HCT116 (cell line): ENCODE measurements at regions not wholly inside any gene's neighbourhood (a gene's known extent, or its start where the extent isn't known, plus 50 kb on each side); places are given as distances from the start of the nearest gene placed in this dataset.

Experiments
- ATAC-seq: fragments of 200-7000 bp; cut with Tn5 transposase; 2 replicates; pipeline ENCODE4 v1.9.1; 2020; ENCODE audit warnings: mild to moderate bottlenecking, moderate library complexity
- BruUV-seq: library from RNA; stranded (reverse); fragments of 400-500 nt; replicated peaks from 2 replicates; lab custom pipeline; 2021; lab: Mats Ljungman, UMichigan
- CTCF ChIA-PET: fragments of 300-600 bp; sonication (Branson Sonifier 250); formaldehyde crosslinking; loops from one replicate; lab custom pipeline; 2021; ENCODE audit warnings: antibody characterized with exemption; lab: Charles Lee
- POLR2A ChIA-PET: fragments of 300-600, 350-600 bp; sonication (Branson Sonifier 250); formaldehyde crosslinking; loops from one replicate; lab custom pipeline; 2021; ENCODE audit warnings: antibody characterized with exemption; lab: Charles Lee
- RAD21 ChIA-PET, 2 experiments: fragments of 300-600 bp; sonication (Branson Sonifier 250); formaldehyde crosslinking; loops; one replicate each; lab custom pipeline; 2023; ENCODE audit warnings: low total read pairs in 2 of 2; ENCODE audit not compliant: uncharacterized antibody in 2 of 2, unreplicated experiment in 2 of 2, low non-redundant PET in 1 of 2; lab: Charles Lee
- DNase-seq: peaks from one replicate; pipeline ENCODE4 v3.0.0-alpha.2; 2010; ENCODE audit warnings: low read depth, low spot score
- H2AFZ ChIP-seq: fragments of 200-600 bp; shearing (Covaris generic), sonication (generic); 2 replicates; pipeline ENCODE4 v1.6.1; 2017; ENCODE audit warnings: low read depth, mixed run types, mixed read lengths, antibody characterized with exemption, low read length; ENCODE audit not compliant: poor library complexity, severe bottlenecking
- H3K27ac ChIP-seq: 2 replicates; pipeline ENCODE4 v1.5.1; 2012; ENCODE audit warnings: low read depth, low read length
- H3K27me3 ChIP-seq: fragments of 200-600 bp; sonication (generic); 2 replicates; pipeline ENCODE4 v1.6.1; 2016; ENCODE audit warnings: mixed run types, low read length, mixed read lengths; ENCODE audit not compliant: insufficient read depth
- H3K36me3 ChIP-seq, 2 experiments: fragments of 200-500 bp in 1 of 2; fragments of 200-600 bp in 1 of 2; sonication (Bioruptor generic) in 1 of 2; sonication (generic) in 1 of 2; 2 replicates each; pipeline versions ENCODE4 v1.5.1 to v1.6.1; 2014 to 2016; ENCODE audit warnings: low read length in 2 of 2, inconsistent platforms in 1 of 2, mixed read lengths in 1 of 2, mixed run types in 1 of 2; ENCODE audit not compliant: insufficient read depth in 2 of 2, control insufficient read depth in 1 of 2
- H3K4me1 ChIP-seq, 2 experiments: fragments of 200-600 bp in 1 of 2; sonication (generic) in 1 of 2; 2 replicates each; pipeline versions ENCODE4 v1.5.1 to v1.6.1; 2012 to 2017; ENCODE audit warnings: low read length in 2 of 2, inconsistent platforms in 1 of 2, mild to moderate bottlenecking in 1 of 2, mixed read lengths in 1 of 2, mixed run types in 1 of 2, moderate library complexity in 1 of 2; ENCODE audit not compliant: insufficient read depth in 2 of 2, control insufficient read depth in 1 of 2
- H3K4me2 ChIP-seq: fragments of 200-600 bp; sonication (generic); 2 replicates; pipeline ENCODE4 v1.6.1; 2017; ENCODE audit warnings: mixed run types, low read length, mixed read lengths
- H3K4me3 ChIP-seq, 2 experiments: fragments of 200-600 bp in 1 of 2; sonication (generic) in 1 of 2; replicated peaks in 1 of 2; 2 replicates each; pipeline ENCODE4 v1.5.1; 2011 to 2016; ENCODE audit warnings: low read length in 2 of 2, control low read depth in 1 of 2, low read depth in 1 of 2, mild to moderate bottlenecking in 1 of 2, mixed read lengths in 1 of 2, mixed run types in 1 of 2
- H3K79me2 ChIP-seq: fragments of 200-600 bp; sonication (generic); 2 replicates; pipeline ENCODE4 v1.6.1; 2017; ENCODE audit warnings: mild to moderate bottlenecking, mixed run types, low read length, moderate library complexity, mixed read lengths; ENCODE audit not compliant: insufficient read depth
- H3K9ac ChIP-seq: fragments of 200-600 bp; sonication (generic); 2 replicates; pipeline ENCODE4 v1.6.1; 2016; ENCODE audit warnings: low read length, mixed read lengths
- H3K9me2 ChIP-seq: fragments of 200-600 bp; sonication (generic), shearing (Covaris generic); 2 replicates; pipeline ENCODE4 v1.6.1; 2017; ENCODE audit warnings: mixed run types, mild to moderate bottlenecking, moderate library complexity; ENCODE audit not compliant: insufficient read depth
- H3K9me3 ChIP-seq, 2 experiments: fragments of 200-500 bp in 1 of 2; fragments of 200-600 bp in 1 of 2; sonication (Bioruptor generic) in 1 of 2; sonication (generic) in 1 of 2; 2 replicates each; pipeline ENCODE4 v1.6.1; 2014 to 2017; ENCODE audit warnings: low read length in 2 of 2, mixed read lengths in 2 of 2, inconsistent platforms in 1 of 2, low read depth in 1 of 2, mild to moderate bottlenecking in 1 of 2, mixed run types in 1 of 2, moderate library complexity in 1 of 2; ENCODE audit not compliant: control insufficient read depth in 1 of 2, insufficient read depth in 1 of 2
- H4K20me1 ChIP-seq: fragments of 200-600 bp; sonication (generic), shearing (Covaris generic); 2 replicates; pipeline ENCODE4 v1.6.1; 2017; ENCODE audit warnings: mixed run types, mild to moderate bottlenecking, moderate library complexity; ENCODE audit not compliant: insufficient read depth
- ATF3 ChIP-seq: IDR thresholded peaks from 2 replicates; pipeline ENCODE4 v1.6.1; 2012
- CTCF ChIP-seq, 3 experiments: fragments of 200-600 bp in 1 of 3; sonication (generic) in 1 of 3; IDR thresholded peaks in 2 of 3; conservative IDR thresholded peaks in 1 of 3; 2 replicates each; pipeline ENCODE4 v1.5.1; 2012 to 2017; ENCODE audit warnings: low read depth in 2 of 3, low read length in 2 of 3, antibody characterized with exemption in 1 of 3, borderline replicate concordance in 1 of 3, control low read depth in 1 of 3, mild to moderate bottlenecking in 1 of 3, mixed read lengths in 1 of 3, mixed run types in 1 of 3, moderate library complexity in 1 of 3; ENCODE audit not compliant: insufficient read depth in 1 of 3
- ELF1 ChIP-seq: IDR thresholded peaks from 2 replicates; pipeline ENCODE4 v1.6.1; 2012; ENCODE audit warnings: low read depth, borderline replicate concordance
- EZH2 ChIP-seq: fragments of 200-600 bp; sonication (generic); IDR thresholded peaks from 2 replicates; pipeline ENCODE4 v1.6.1; 2017; ENCODE audit warnings: antibody characterized with exemption, mixed run types
- EZH2phosphoT487 ChIP-seq: fragments of 200-600 bp; IDR thresholded peaks from 2 replicates; pipeline ENCODE4 v1.6.1; 2018; ENCODE audit warnings: antibody characterized with exemption, borderline replicate concordance
- FOSL1 ChIP-seq: IDR thresholded peaks from 2 replicates; pipeline ENCODE4 v1.6.1; 2012; ENCODE audit warnings: low read depth
- JUND ChIP-seq: IDR thresholded peaks from 2 replicates; pipeline ENCODE4 v1.6.1; 2012
- MAX ChIP-seq: IDR thresholded peaks from 2 replicates; pipeline ENCODE4 v1.6.1; 2012
- POLR2A ChIP-seq: IDR thresholded peaks from 2 replicates; pipeline ENCODE4 v1.7.0; 2011; ENCODE audit warnings: borderline replicate concordance; ENCODE audit not compliant: insufficient read depth, insufficient read length; ENCODE audit errors: extremely low read depth
- SP1 ChIP-seq: IDR thresholded peaks from 2 replicates; pipeline ENCODE4 v1.6.1; 2012; ENCODE audit warnings: low read depth
- SRF ChIP-seq: IDR thresholded peaks from 2 replicates; pipeline ENCODE4 v1.6.1; 2012; ENCODE audit warnings: low read depth
- ZFX ChIP-seq: fragments of 450-650 bp; IDR thresholded peaks from 2 replicates; pipeline ENCODE4 v1.6.1; 2017
- intact Hi-C: fragments of 100-400 bp; cut with micrococcal nuclease; formaldehyde crosslinking; loops from 2 replicates; pipeline ENCODE4 v1.10.0; 2022
- TF ChIP-seq, protein P1 (sequence below): IDR thresholded peaks from 2 replicates; pipeline ENCODE4 v1.6.1; 2011; ENCODE audit warnings: mild to moderate bottlenecking, low read length, moderate library complexity; ENCODE audit not compliant: insufficient replicate concordance; ENCODE audit errors: extremely low read depth

DNA sequence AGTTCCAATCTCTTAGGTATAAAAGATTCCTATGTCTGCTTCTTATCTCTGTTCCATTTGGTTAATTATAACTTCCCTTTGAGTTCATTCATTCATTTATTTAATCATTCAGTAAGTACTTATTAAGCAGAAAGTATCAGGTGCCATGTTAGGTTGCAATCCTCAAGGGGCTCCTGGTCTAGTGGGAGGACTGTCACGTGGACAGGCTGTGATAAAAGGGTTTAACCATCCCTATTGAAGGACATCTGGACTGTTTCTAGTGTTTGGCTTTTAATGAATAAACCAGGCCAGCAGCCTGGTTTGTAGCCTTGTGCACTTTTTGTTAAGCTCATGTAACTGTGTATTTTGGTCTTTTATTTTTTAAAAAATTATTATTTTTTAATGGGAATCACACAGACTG lies 162.1 kb upstream of the OGFRL1 start (continued):
- TF ChIP-seq ELF1: no peak
- TF ChIP-seq ZFX: no peak
- no peak for TF ChIP-seq JUND
- no peak for TF ChIP-seq MAX
- no peak for TF ChIP-seq CTCF (IDR thresholded peaks at IDR 0.05 in 2 of 3, conservative IDR thresholded peaks at IDR 0.05 in 1 of 3; ENCODE audit: borderline replicate concordance in 1 of 3, insufficient read depth in 1 of 3, low read depth in 2 of 3, low read length in 2 of 3)

- Histone ChIP-seq H3K27ac (no peak overlapping the region), H3K4me1 (no peaks in the 10 kb centered on the region), H3K9ac (no peak overlapping the region), H2AFZ (no peak overlapping the region), H3K4me2 (no peak overlapping the region), H3K27me3 (no peaks in the 10 kb centered on the region), H3K4me3 (no peak overlapping the region), H3K9me2 (no peaks in the 10 kb centered on the region)
- RAD21 ChIA-PET: no interaction called here
- no peak for DNase-seq
- POLR2A ChIA-PET: no interaction called here
- intact Hi-C loops: no loop called here
- no TSS peak for BruUV-seq
- CTCF ChIA-PET: no interaction called here
- TF ChIP-seq, protein P1, sequence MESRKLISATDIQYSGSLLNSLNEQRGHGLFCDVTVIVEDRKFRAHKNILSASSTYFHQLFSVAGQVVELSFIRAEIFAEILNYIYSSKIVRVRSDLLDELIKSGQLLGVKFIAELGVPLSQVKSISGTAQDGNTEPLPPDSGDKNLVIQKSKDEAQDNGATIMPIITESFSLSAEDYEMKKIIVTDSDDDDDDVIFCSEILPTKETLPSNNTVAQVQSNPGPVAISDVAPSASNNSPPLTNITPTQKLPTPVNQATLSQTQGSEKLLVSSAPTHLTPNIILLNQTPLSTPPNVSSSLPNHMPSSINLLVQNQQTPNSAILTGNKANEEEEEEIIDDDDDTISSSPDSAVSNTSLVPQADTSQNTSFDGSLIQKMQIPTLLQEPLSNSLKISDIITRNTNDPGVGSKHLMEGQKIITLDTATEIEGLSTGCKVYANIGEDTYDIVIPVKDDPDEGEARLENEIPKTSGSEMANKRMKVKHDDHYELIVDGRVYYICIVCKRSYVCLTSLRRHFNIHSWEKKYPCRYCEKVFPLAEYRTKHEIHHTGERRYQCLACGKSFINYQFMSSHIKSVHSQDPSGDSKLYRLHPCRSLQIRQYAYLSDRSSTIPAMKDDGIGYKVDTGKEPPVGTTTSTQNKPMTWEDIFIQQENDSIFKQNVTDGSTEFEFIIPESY: no peak
- TF ChIP-seq FOSL1 (no peak), POLR2A (no peak), SP1 (no peak), EZH2phosphoT487 (no peak), SRF (no peak), EZH2 (no peak), ATF3 (no peak)
- TF ChIP-seq, all 23 proteins: peak for 0
- H4K20me1 ChIP-seq: no peaks in the 10 kb centered on the region
- no peaks in the 10 kb centered on the region for H3K9me3 ChIP-seq
- ATAC-seq: no peak
- no peaks in the 10 kb centered on the region for H3K79me2 ChIP-seq
- no peaks in the 10 kb centered on the region for H3K36me3 ChIP-seq
Observed at GRCh38 chr6:71127374-71127773, 161.2 kb upstream of the OGFRL1 start.
